Chondrocyte (in vitro differentiated cells): ENCODE measurements at regions not wholly inside any gene's neighbourhood (a gene's known extent, or its start where the extent isn't known, plus 50 kb on each side); places are given as distances from the start of the nearest gene placed in this dataset.
"Not testable (repeated sequence)": the region's sequence is repeated elsewhere in the genome, so short reads cannot be mapped to it uniquely, and the experiment has no call there.

Source experiments
- DNase-seq: peaks from one replicate; pipeline ENCODE4 v3.0.0; 2021; ENCODE audit warnings: mixed read lengths, low spot score
- H3K27ac Mint-ChIP-seq: one replicate; pipeline ENCODE4 v1.8.0; 2021; ENCODE audit warnings: mild to moderate bottlenecking, moderate library complexity, mixed read lengths; ENCODE audit not compliant: unreplicated experiment
- H3K27me3 Mint-ChIP-seq: 2 replicates; pipeline ENCODE4 v1.8.0; 2021; ENCODE audit warnings: low read depth, mixed read lengths
- H3K36me3 Mint-ChIP-seq: 2 replicates; pipeline ENCODE4 v1.8.0; 2021; ENCODE audit warnings: low read depth, mixed read lengths
- H3K4me1 Mint-ChIP-seq: 2 replicates; pipeline ENCODE4 v1.8.0; 2021; ENCODE audit warnings: low read depth, mild to moderate bottlenecking, mixed read lengths
- H3K4me3 Mint-ChIP-seq: one replicate; pipeline ENCODE4 v1.8.0; 2021; ENCODE audit warnings: mild to moderate bottlenecking, moderate library complexity, mixed read lengths; ENCODE audit not compliant: unreplicated experiment
- H3K9me3 Mint-ChIP-seq: 2 replicates; pipeline ENCODE4 v1.8.0; 2021; ENCODE audit warnings: low read depth, mixed read lengths
- TF ChIP-seq, protein P1 (sequence below): fragments of 200-600 bp; sonication (generic); IDR thresholded peaks from 2 replicates; pipeline ENCODE4 v1.5.0; 2021; ENCODE audit warnings: antibody characterized with exemption, mild to moderate bottlenecking, moderate library complexity

DNA sequence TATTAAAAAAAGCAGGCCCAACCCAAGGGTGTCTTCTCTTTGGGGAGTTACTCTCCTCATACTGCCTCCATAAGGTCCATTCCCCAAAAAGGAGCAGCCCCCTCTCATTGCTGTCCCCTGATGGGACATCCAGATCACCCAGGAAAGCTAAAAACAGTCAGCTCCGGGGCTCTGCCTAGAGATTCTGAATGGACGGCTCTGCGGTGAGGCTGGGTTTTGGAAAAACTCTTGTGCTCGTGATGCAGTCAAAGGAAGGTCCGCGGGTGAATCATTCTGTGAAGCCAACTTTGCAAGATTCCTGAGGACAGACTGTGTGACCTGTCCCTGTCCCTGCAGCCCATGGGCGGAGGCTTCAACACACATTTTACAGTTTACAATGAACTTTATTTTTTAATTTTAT lies 351.5 kb downstream of the TYW1 start:
- H3K9me3 Mint-ChIP-seq = peaks cover 4% of the 10 kb centered on the region
- H3K27me3 Mint-ChIP-seq = no peaks in the 10 kb centered on the region
- TF ChIP-seq, protein P1, sequence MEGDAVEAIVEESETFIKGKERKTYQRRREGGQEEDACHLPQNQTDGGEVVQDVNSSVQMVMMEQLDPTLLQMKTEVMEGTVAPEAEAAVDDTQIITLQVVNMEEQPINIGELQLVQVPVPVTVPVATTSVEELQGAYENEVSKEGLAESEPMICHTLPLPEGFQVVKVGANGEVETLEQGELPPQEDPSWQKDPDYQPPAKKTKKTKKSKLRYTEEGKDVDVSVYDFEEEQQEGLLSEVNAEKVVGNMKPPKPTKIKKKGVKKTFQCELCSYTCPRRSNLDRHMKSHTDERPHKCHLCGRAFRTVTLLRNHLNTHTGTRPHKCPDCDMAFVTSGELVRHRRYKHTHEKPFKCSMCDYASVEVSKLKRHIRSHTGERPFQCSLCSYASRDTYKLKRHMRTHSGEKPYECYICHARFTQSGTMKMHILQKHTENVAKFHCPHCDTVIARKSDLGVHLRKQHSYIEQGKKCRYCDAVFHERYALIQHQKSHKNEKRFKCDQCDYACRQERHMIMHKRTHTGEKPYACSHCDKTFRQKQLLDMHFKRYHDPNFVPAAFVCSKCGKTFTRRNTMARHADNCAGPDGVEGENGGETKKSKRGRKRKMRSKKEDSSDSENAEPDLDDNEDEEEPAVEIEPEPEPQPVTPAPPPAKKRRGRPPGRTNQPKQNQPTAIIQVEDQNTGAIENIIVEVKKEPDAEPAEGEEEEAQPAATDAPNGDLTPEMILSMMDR = no peak
- H3K4me3 Mint-ChIP-seq = no peak overlapping the region
- peaks cover 4% of the 10 kb centered on the region for H3K36me3 Mint-ChIP-seq
- no peak for DNase-seq
- H3K4me1 Mint-ChIP-seq = no peaks in the 10 kb centered on the region
- no peak overlapping the region for H3K27ac Mint-ChIP-seq

DNA sequence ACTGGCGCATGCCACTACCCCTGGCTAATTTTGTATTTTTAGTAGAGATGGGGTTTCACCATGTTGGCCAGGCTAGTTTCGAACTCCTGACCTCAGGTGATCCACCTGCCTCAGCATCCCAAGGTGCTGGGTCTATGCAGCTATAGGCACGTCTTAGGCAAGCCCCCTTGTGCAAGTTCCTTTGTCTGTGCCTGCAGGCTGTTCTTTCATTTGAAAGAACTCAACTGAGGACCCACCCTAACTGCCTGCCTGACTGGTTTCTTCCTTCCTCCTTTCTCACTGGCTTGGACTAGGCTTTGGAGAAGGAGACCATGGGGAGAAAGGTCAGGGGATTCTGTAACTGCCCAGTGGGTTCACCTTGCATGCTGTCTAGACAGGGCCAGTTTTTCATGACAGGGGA lies 361.0 kb downstream of the TYW1 start:
- H3K36me3 Mint-ChIP-seq, H3K27me3 Mint-ChIP-seq, H3K4me3 Mint-ChIP-seq, DNase-seq, H3K27ac Mint-ChIP-seq, H3K4me1 Mint-ChIP-seq: not testable (repeated sequence)
- H3K9me3 Mint-ChIP-seq = peaks cover 11% of the 10 kb centered on the region

DNA sequence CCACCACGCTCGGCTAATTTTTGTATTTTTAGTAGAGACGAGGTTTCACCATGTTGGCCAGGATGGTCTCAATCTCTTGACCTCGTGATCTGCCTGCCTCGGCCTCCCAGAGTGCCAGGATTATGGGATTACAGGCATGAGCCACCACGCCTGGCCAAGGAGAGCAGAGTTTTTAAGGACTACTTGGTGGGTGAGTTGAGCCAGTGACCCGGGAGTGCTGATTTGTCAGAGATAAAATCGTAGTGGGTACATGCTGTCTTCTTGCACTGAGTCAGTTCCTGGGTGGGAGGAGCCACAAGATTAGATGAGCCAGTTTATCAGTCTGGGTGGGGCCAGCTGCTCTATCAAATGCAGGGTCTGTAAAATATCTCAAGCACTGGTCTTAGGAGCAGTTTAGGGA lies 361.7 kb downstream of the TYW1 start:
- not testable (repeated sequence) for H3K36me3 Mint-ChIP-seq, H3K4me3 Mint-ChIP-seq, DNase-seq, H3K27ac Mint-ChIP-seq, H3K27me3 Mint-ChIP-seq, H3K4me1 Mint-ChIP-seq
- H3K9me3 Mint-ChIP-seq = peaks cover 11% of the 10 kb centered on the region

DNA sequence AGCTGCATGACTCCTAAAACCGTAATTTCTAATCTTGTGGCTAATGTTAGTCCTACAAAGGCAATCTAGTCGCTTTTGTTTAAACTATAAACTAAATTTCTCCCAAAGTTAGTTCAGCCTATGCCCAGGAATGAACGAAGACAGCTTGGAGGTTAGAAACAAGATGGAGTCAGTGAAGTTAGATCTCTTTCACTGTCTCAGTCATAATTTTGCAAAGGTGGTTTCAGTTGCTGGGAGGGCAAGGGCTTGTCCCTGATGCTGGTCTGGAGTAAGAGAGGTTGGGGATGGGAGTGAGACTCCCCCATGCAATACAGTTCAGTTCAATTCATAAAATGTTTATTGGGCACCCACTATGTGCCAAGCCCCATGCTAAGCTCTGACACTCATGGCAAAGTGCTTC lies 362.1 kb downstream of the TYW1 start:
- DNase-seq, H3K4me1 Mint-ChIP-seq, H3K4me3 Mint-ChIP-seq, H3K27ac Mint-ChIP-seq, H3K27me3 Mint-ChIP-seq, H3K36me3 Mint-ChIP-seq: not testable (repeated sequence)
- H3K9me3 Mint-ChIP-seq = peaks cover 11% of the 10 kb centered on the region

DNA sequence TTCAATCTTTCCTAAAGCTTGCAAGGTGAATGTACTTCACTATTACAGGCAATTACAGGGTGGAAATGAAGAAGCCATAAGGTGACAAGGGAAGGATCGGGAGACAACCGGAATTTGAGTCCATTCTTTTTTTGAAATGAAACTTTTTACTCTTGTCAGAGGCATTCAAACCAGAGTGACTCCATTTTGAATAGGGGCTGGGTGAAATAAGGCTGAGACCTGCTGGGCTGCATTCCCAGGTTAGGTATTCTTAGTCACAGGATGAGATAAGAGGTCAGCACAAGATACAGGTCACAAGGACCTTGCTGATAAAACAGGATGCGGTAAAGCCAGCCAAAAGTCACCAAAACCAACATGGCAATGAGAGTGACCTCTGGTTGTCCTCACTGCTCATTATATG lies 363.3 kb downstream of the TYW1 start:
- H3K9me3 Mint-ChIP-seq = peaks cover 11% of the 10 kb centered on the region
- H3K27me3 Mint-ChIP-seq = no peaks in the 10 kb centered on the region
- TF ChIP-seq, protein P1 = no peak
- H3K4me1 Mint-ChIP-seq = peaks cover 3% of the 10 kb centered on the region
- H3K27ac Mint-ChIP-seq = no peak overlapping the region
- no peak for DNase-seq
- no peak overlapping the region for H3K4me3 Mint-ChIP-seq
- peaks cover 2% of the 10 kb centered on the region for H3K36me3 Mint-ChIP-seq

DNA sequence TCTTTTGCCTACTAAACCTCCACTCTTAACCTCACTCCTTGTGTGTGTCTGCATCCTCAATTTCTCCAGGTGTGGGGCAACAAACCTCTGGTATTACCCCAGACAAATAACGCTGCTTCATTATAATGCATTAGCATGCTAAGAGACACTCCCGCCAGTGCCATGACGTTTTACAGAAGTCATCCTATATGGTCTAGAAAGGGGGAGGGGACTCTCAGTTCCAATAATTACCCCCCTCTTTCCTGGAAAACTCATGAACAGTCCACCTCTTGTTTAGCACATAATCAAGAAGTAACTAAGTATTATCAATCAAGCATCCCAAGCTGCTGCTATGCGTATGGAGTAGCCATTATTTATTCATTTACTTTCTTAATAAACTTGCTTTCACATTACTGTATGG lies 364.5 kb downstream of the TYW1 start:
- Mint-ChIP-seq H3K4me3 (no peak overlapping the region), H3K27ac (no peak overlapping the region), H3K27me3 (no peaks in the 10 kb centered on the region), H3K36me3 (peaks cover 2% of the 10 kb centered on the region), H3K4me1 (peaks cover 3% of the 10 kb centered on the region), H3K9me3 (peaks cover 11% of the 10 kb centered on the region)
- TF ChIP-seq, protein P1 = no peak
- no peak for DNase-seq

DNA sequence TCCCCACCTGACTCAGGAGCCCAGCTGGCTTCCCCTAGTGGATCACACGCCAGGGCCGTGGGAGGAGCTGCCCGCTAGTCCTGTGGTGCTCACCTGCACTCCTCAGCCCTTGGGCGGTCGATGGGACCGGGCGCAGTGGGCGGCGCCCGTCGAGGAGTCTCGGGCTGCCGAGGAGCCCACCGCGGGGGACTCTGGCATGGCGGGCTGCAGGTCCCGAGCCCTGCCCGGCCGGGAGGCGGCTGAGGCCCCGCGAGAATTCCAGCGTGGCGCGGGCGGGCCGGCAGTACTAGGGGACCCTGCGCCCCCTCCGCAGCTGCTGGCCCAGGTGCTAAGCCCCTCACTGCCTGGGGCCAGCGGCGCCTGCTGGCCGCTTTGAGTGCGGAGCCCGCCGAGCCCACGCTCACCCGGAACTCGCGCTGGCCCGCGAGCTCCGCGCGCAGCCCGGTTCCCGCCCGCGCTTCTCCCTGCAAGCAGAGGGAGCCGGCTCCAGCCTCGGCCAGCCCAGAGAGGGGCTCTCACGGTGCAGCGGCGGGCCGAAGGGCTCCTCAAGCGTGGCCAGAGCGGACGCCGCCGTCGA lies 367.9 kb downstream of the TYW1 start:
- peak overlapping the region; percentile 52 for H3K4me3 Mint-ChIP-seq
- H3K36me3 Mint-ChIP-seq = peaks cover 2% of the 10 kb centered on the region
- TF ChIP-seq, protein P1 = peak; percentile 41
- H3K9me3 Mint-ChIP-seq = peaks cover 6% of the 10 kb centered on the region
- H3K4me1 Mint-ChIP-seq = peaks cover 3% of the 10 kb centered on the region
- peaks cover 13% of the 10 kb centered on the region for H3K27me3 Mint-ChIP-seq
- no peak overlapping the region for H3K27ac Mint-ChIP-seq
- DNase-seq = no peak
